IPS-18a (cell line): ENCODE measurements at regions not wholly inside any gene's neighbourhood (a gene's known extent, or its start where the extent isn't known, plus 50 kb on each side); places are given as distances from the start of the nearest gene placed in this dataset.

Experiments used
- H3K27ac ChIP-seq: one replicate; pipeline ENCODE4 v1.5.1; 2013; ENCODE audit warnings: low read length
- H3K27me3 ChIP-seq: one replicate; pipeline ENCODE4 v1.6.1; 2013; ENCODE audit warnings: mild to moderate bottlenecking, low read length; ENCODE audit not compliant: control insufficient read depth, insufficient read depth
- H3K36me3 ChIP-seq: one replicate; pipeline ENCODE4 v1.6.1; 2013; ENCODE audit warnings: low read depth, low read length; ENCODE audit not compliant: control insufficient read depth
- H3K4me1 ChIP-seq: one replicate; pipeline ENCODE4 v1.6.1; 2013; ENCODE audit warnings: low read depth, low read length; ENCODE audit not compliant: control insufficient read depth
- H3K4me3 ChIP-seq: one replicate; pipeline ENCODE4 v1.5.1; 2013; ENCODE audit warnings: low read length
- H3K9ac ChIP-seq: one replicate; pipeline ENCODE4 v1.6.1; 2013; ENCODE audit warnings: mild to moderate bottlenecking, low read length, moderate library complexity
- H3K9me3 ChIP-seq: one replicate; pipeline ENCODE4 v1.6.1; 2013; ENCODE audit warnings: low read depth, low read length; ENCODE audit not compliant: control insufficient read depth

DNA sequence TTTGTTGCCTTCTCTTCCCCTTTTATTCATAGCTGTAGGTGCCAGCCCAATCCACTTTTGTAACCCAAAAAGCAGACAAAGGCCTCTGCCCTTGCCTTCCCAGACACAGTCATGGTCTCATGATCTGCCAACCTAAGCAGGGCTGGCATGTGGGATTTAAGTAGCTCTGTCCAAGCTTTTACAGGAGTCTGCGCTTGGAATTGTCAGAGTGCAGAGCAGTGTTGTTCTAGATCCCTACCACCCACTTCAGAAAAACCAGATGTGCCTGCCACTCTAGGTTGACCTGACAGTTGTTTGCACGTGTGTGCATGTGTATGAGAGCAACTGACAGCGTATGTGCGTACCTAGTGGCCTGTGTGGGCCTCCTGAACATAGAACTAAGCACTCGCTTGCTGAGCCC, 87.8 kb upstream of the SPRY4 start:
- H3K27ac ChIP-seq, result no peak overlapping the region
- no peaks in the 10 kb centered on the region for H3K9me3 ChIP-seq
- H3K9ac ChIP-seq, result no peak overlapping the region
- no peaks in the 10 kb centered on the region for H3K27me3 ChIP-seq
- H3K36me3 ChIP-seq, result no peaks in the 10 kb centered on the region
- peaks cover 6% of the 10 kb centered on the region for H3K4me1 ChIP-seq
- H3K4me3 ChIP-seq, result no peak overlapping the region

DNA sequence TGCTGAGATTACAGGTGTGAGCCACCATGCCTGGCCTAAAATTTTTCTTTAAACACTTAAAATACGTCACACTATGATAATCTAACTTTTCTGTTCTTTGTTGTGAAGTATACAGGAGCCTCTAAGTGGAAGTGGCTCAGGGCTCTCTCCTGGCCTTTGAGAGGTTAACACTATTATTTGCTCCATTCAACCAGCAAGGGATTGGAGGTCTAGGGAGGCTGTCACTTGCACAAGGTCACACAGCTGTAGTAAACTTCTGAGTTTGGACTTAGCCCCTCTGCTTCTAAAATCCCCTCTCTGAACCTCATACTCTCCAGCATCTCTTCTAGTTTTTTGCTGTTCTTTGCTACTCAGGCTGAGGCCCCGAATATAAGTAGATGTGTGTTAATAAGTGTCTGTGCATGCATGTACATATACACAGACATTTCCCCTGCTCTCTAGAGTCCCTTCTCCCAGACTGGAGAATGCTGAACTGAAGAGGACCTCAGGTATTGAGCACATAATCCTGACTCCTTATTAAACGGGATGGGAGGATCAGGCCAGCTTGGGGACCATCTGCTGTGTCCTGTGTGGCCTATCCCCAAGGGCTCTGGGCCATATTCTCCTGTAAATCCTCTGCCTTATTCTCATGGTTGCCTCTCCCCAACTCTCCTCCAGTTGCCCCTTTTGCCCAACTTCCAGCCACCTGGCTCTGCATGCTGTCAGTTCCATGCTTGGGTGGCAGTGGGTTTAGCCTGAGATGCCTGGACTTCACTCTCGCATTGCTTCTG, 87.0 kb upstream of the SPRY4 start:
- Histone ChIP-seq H3K27me3 (no peaks in the 10 kb centered on the region), H3K27ac (no peak overlapping the region), H3K9ac (no peak overlapping the region), H3K4me3 (no peak overlapping the region), H3K36me3 (no peaks in the 10 kb centered on the region), H3K4me1 (peaks cover 6% of the 10 kb centered on the region), H3K9me3 (no peaks in the 10 kb centered on the region)

DNA sequence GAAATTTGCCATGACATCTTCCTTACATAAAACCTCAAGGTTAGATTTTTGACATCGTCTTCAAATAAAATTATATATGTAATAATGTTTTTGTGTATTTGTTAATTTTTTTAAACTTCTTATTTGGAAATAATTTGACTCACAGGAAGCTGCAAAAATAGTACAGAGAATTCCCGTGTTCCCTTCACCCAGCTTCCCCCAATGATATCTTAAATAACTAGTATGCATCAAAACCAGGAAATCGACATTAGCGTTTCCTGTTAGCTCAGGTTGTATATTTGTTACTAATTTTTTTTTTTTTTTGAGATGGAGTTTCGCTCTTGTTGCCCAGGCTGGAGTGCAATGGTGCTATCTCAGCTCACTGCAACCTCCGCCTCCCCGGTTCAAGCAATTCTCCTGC, 86.3 kb upstream of the SPRY4 start:
- Histone ChIP-seq H3K9me3 (no peaks in the 10 kb centered on the region), H3K36me3 (no peaks in the 10 kb centered on the region), H3K9ac (no peak overlapping the region), H3K27me3 (no peaks in the 10 kb centered on the region), H3K4me3 (no peak overlapping the region), H3K27ac (no peak overlapping the region), H3K4me1 (peaks cover 6% of the 10 kb centered on the region)

- no peak overlapping the region for H3K27ac ChIP-seq
- no peaks in the 10 kb centered on the region for H3K9me3 ChIP-seq
- peaks cover 14% of the 10 kb centered on the region for H3K4me1 ChIP-seq
- no peak overlapping the region for H3K4me3 ChIP-seq
- H3K9ac ChIP-seq, result no peak overlapping the region
- no peaks in the 10 kb centered on the region for H3K27me3 ChIP-seq
- H3K36me3 ChIP-seq, result no peaks in the 10 kb centered on the region
Measured at GRCh38 chr5:142408981-142409481, 84.2 kb upstream of the SPRY4 start.

- Histone ChIP-seq H3K9me3 (no peaks in the 10 kb centered on the region), H3K4me3 (no peak overlapping the region), H3K27ac (no peak overlapping the region), H3K9ac (no peak overlapping the region), H3K4me1 (peaks cover 19% of the 10 kb centered on the region), H3K27me3 (no peaks in the 10 kb centered on the region), H3K36me3 (no peaks in the 10 kb centered on the region)
Measured at GRCh38 chr5:142408536-142408935, 83.7 kb upstream of the SPRY4 start.

DNA sequence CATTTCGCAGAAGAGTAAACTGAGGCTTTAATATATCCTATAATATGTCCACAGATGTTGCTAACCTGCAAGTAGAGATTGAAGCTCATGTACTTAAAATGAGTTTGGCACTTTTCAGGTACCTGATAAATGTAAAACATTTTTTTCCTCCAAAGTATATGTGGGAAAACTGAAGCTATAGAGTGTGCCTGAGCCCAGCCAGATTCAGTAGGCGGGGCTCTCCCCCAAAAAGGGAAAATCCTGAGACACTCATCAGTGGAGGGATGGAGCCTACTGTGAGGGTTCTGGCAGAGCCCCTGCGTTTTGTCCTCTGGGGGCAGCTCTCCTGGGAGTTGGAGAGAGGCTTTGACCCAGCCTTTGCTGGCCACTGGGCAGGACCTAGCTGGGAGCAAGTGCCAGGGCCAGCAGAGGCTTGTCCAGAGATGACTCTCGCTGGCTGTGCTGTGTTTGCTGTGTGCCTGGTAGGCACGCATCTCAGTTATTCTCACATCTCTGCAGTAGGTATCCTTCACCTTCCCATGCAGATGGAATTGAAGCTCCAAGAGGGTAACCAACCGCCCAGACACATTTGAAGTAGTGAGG, 81.1 kb upstream of the SPRY4 start:
- Histone ChIP-seq H3K27ac (no peak overlapping the region), H3K9me3 (no peaks in the 10 kb centered on the region), H3K27me3 (no peaks in the 10 kb centered on the region), H3K36me3 (no peaks in the 10 kb centered on the region), H3K9ac (no peak overlapping the region), H3K4me3 (no peak overlapping the region), H3K4me1 (peaks cover 23% of the 10 kb centered on the region)

GRCh38 chr5:142405023-142405422, 80.2 kb upstream of the SPRY4 start:
- Histone ChIP-seq H3K27ac (no peak overlapping the region), H3K4me1 (peaks cover 23% of the 10 kb centered on the region), H3K4me3 (no peak overlapping the region)

DNA sequence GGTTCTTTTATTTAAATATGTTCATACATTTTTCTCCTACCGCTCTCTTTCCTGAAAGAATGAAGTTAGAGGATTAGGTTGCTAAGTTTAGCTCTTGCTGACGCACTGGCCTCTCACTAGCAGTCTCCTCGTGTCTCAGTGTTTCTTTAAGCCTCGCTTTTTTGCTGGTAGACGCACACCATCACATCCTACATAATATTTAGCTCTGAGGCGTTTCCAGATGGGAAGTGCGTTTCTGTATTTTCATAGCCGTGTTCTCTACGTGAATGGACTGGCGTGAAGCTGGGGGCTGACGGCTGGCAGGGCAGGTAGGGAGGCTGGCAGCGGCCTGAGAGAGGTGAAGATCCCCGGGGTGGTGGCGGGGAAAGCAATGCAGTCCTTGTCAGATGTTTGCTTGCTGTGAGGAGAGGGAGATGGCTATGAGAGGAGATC, 79.2 kb upstream of the SPRY4 start:
- H3K9ac ChIP-seq, result no peak overlapping the region
- H3K27ac ChIP-seq, result no peak overlapping the region
- H3K27me3 ChIP-seq, result no peaks in the 10 kb centered on the region
- H3K4me3 ChIP-seq, result no peak overlapping the region
- H3K36me3 ChIP-seq, result no peaks in the 10 kb centered on the region
- H3K4me1 ChIP-seq, result peaks cover 20% of the 10 kb centered on the region
- H3K9me3 ChIP-seq, result no peaks in the 10 kb centered on the region

More at GRCh38 chr5:142405023-142405422, 80.2 kb upstream of the SPRY4 start:
- Histone ChIP-seq H3K36me3 (no peaks in the 10 kb centered on the region), H3K27me3 (no peaks in the 10 kb centered on the region), H3K9ac (no peak overlapping the region), H3K9me3 (no peaks in the 10 kb centered on the region)

- no peaks in the 10 kb centered on the region for H3K9me3 ChIP-seq
- no peak overlapping the region for H3K9ac ChIP-seq
- H3K4me3 ChIP-seq, result no peak overlapping the region
- no peak overlapping the region for H3K27ac ChIP-seq
- H3K27me3 ChIP-seq, result no peaks in the 10 kb centered on the region
- H3K4me1 ChIP-seq, result peaks cover 20% of the 10 kb centered on the region
- no peaks in the 10 kb centered on the region for H3K36me3 ChIP-seq
Measured at GRCh38 chr5:142403583-142403982, 78.8 kb upstream of the SPRY4 start.

GRCh38 chr5:142402752-142403318, 78.0 kb upstream of the SPRY4 start:
- Histone ChIP-seq H3K27me3 (no peaks in the 10 kb centered on the region), H3K9ac (no peak overlapping the region), H3K4me3 (no peak overlapping the region), H3K9me3 (no peaks in the 10 kb centered on the region), H3K36me3 (no peaks in the 10 kb centered on the region), H3K4me1 (peaks cover 20% of the 10 kb centered on the region), H3K27ac (no peak overlapping the region)

DNA sequence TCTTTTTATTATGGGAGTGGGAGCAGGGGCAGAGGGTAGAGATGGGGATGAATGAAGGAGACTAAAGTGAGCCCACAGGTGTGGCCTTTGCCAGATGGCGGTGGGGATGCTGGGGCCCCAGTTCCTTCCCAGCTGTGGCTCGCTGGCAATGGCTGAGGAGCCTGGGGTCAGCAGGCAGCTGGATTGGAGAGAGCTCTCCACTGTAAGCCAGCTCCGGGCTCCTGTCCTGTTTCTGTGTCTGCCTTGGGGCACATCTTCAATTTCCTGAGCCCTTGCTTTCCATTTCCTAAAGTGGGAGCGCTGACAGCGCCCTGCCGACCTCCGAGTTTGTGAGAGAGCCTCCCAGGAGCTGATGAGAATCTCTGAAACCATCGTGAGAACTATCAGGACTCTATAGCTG, 75.6 kb upstream of the SPRY4 start:
- H3K9ac ChIP-seq, result no peak overlapping the region
- no peak overlapping the region for H3K27ac ChIP-seq
- no peak overlapping the region for H3K4me3 ChIP-seq
- peaks cover 20% of the 10 kb centered on the region for H3K4me1 ChIP-seq
- no peaks in the 10 kb centered on the region for H3K36me3 ChIP-seq
- H3K27me3 ChIP-seq, result no peaks in the 10 kb centered on the region
- no peaks in the 10 kb centered on the region for H3K9me3 ChIP-seq
